ENCODE measurements at regions not wholly inside any gene's neighbourhood (a gene's known extent, or its start where the extent isn't known, plus 50 kb on each side); places are given as distances from the start of the nearest gene placed in this dataset.

GRCh38 chr4:54581807-54582206 is 76.0 kb upstream of the KIT start:
- TF ChIP-seq EP300 (IDR thresholded peaks at IDR 0.05) (no peak), POLR2AphosphoS5 (IDR thresholded peaks at IDR 0.05) (no peak)
